GM23248 (cell line): ENCODE measurements at regions not wholly inside any gene's neighbourhood (a gene's known extent, or its start where the extent isn't known, plus 50 kb on each side); places are given as distances from the start of the nearest gene placed in this dataset.

ENCODE experiments used
- DNase-seq: peaks from one replicate; pipeline ENCODE4 v3.0.0-alpha.2; 2015
- H2AFZ ChIP-seq: fragments of 200-600 bp; sonication (generic); 2 replicates; pipeline ENCODE4 v1.6.1; 2016; ENCODE audit warnings: antibody characterized with exemption
- H3F3A ChIP-seq: fragments of 200-600 bp; sonication (generic); 2 replicates; pipeline ENCODE4 v1.6.1; 2016; ENCODE audit warnings: mild to moderate bottlenecking, antibody characterized with exemption, mixed run types; ENCODE audit not compliant: insufficient read depth
- H3K27ac ChIP-seq: fragments of 200-600 bp; sonication (generic); 2 replicates; pipeline ENCODE4 v1.5.1; 2016; ENCODE audit warnings: mild to moderate bottlenecking
- H3K27me3 ChIP-seq: fragments of 200-600 bp; sonication (generic); replicated peaks from 2 replicates; pipeline ENCODE4 v1.6.1; 2016; ENCODE audit warnings: mild to moderate bottlenecking; ENCODE audit not compliant: insufficient read depth
- H3K36me3 ChIP-seq: fragments of 200-600 bp; sonication (generic); 2 replicates; pipeline ENCODE4 v1.6.1; 2016; ENCODE audit warnings: low read depth, mild to moderate bottlenecking
- H3K4me1 ChIP-seq: fragments of 200-600 bp; sonication (generic); 2 replicates; pipeline ENCODE4 v1.6.1; 2016; ENCODE audit warnings: mild to moderate bottlenecking; ENCODE audit not compliant: insufficient read depth
- H3K4me2 ChIP-seq: fragments of 200-600 bp; sonication (generic); one replicate; pipeline ENCODE4 v1.6.1; 2016; ENCODE audit warnings: mild to moderate bottlenecking; ENCODE audit not compliant: unreplicated experiment
- H3K4me3 ChIP-seq: fragments of 200-600 bp; sonication (generic); 2 replicates; pipeline ENCODE4 v1.5.1; 2016; ENCODE audit warnings: mild to moderate bottlenecking
- H3K79me2 ChIP-seq: fragments of 200-600 bp; sonication (generic); 2 replicates; pipeline ENCODE4 v1.6.1; 2016; ENCODE audit warnings: mild to moderate bottlenecking; ENCODE audit not compliant: insufficient read depth
- H3K9ac ChIP-seq: fragments of 200-600 bp; sonication (generic); 2 replicates; pipeline ENCODE4 v1.6.1; 2016; ENCODE audit warnings: mild to moderate bottlenecking
- H3K9me2 ChIP-seq: fragments of 200-600 bp; sonication (generic); 2 replicates; pipeline ENCODE4 v1.6.1; 2016; ENCODE audit warnings: mixed run types, mild to moderate bottlenecking, moderate library complexity; ENCODE audit not compliant: insufficient read depth
- H3K9me3 ChIP-seq: fragments of 200-600 bp; sonication (generic); one replicate; pipeline ENCODE4 v1.6.1; 2017; ENCODE audit warnings: low read depth
- H4K20me1 ChIP-seq: fragments of 200-600 bp; sonication (generic); 2 replicates; pipeline ENCODE4 v1.6.0; 2016; ENCODE audit not compliant: insufficient read depth
- EZH2 ChIP-seq: fragments of 200-600 bp; sonication (generic); IDR thresholded peaks from 2 replicates; pipeline ENCODE4 v1.6.1; 2018; ENCODE audit warnings: antibody characterized with exemption, mild to moderate bottlenecking; ENCODE audit not compliant: insufficient read depth, poor library complexity, severe bottlenecking
- EZH2phosphoT487 ChIP-seq: fragments of 200-600 bp; sonication (generic); IDR thresholded peaks from 2 replicates; pipeline ENCODE4 v1.6.1; 2018; ENCODE audit warnings: antibody characterized with exemption, moderate library complexity, mild to moderate bottlenecking, low read depth; ENCODE audit not compliant: insufficient read depth
- WGBS, 2 experiments: methylation state at CpG; one replicate each; pipeline ENCODE4 v1.1.6; 2015 to 2017; ENCODE audit warnings: low lambda C conversion rate in 2 of 2, low coverage in 1 of 2; ENCODE audit errors: missing lambda C conversion rate in 2 of 2; 5-methylcytosine and 5-hydroxymethylcytosine counted together
- in situ Hi-C: fragments of 300-500 bp; cut with MboI; formaldehyde crosslinking; loops from 2 replicates; pipeline ENCODE4 v1.15.0; 2020

- H3K9me2 ChIP-seq: no peaks in the 10 kb centered on the region
- H3F3A ChIP-seq: no peaks in the 10 kb centered on the region
- H3K4me2 ChIP-seq: no peak overlapping the region
- DNase-seq: no peak
- H3K27me3 ChIP-seq: no peaks in the 10 kb centered on the region
- H3K9me3 ChIP-seq: no peaks in the 10 kb centered on the region
- no peak overlapping the region for H3K4me3 ChIP-seq
- H3K27ac ChIP-seq: no peak overlapping the region
- no peaks in the 10 kb centered on the region for H4K20me1 ChIP-seq
- no peaks in the 10 kb centered on the region for H3K79me2 ChIP-seq
- H3K9ac ChIP-seq: no peak overlapping the region
- WGBS, 2 experiments: 11 to 14% methylated on average over 5 of the region's 5 CpGs
- no peaks in the 10 kb centered on the region for H3K4me1 ChIP-seq
- in situ Hi-C loops: no loop called here
- TF ChIP-seq EZH2 (no peak), EZH2phosphoT487 (no peak)
- H3K36me3 ChIP-seq: no peaks in the 10 kb centered on the region
- no peak overlapping the region for H2AFZ ChIP-seq
Observed at GRCh38 chr5:23703940-23704855, 196.8 kb downstream of the PRDM9 start.

- WGBS, 2 experiments: 30 to 36% methylated on average over 3 of the region's 3 CpGs
- no peaks in the 10 kb centered on the region for H3K9me3 ChIP-seq
- no peaks in the 10 kb centered on the region for H3K9me2 ChIP-seq
- H2AFZ ChIP-seq: no peak overlapping the region
- H3K79me2 ChIP-seq: no peaks in the 10 kb centered on the region
- in situ Hi-C loops: no loop called here
- H3K27me3 ChIP-seq: no peaks in the 10 kb centered on the region
- no peak overlapping the region for H3K9ac ChIP-seq
- no peaks in the 10 kb centered on the region for H4K20me1 ChIP-seq
- H3K27ac ChIP-seq: no peak overlapping the region
- DNase-seq: no peak
- TF ChIP-seq EZH2phosphoT487: no peak
- TF ChIP-seq EZH2: no peak
- no peak overlapping the region for H3K4me3 ChIP-seq
- H3K4me1 ChIP-seq: no peaks in the 10 kb centered on the region
- no peaks in the 10 kb centered on the region for H3F3A ChIP-seq
- H3K4me2 ChIP-seq: no peak overlapping the region
- H3K36me3 ChIP-seq: no peaks in the 10 kb centered on the region
Observed at GRCh38 chr5:23717486-23717885, 210.1 kb downstream of the PRDM9 start.

GRCh38 chr5:23718564-23718963 lies 211.2 kb downstream of the PRDM9 start:
- Histone ChIP-seq H3K9ac (no peak overlapping the region), H3K27ac (no peak overlapping the region), H3K4me1 (no peaks in the 10 kb centered on the region), H3K27me3 (no peaks in the 10 kb centered on the region), H3K36me3 (no peaks in the 10 kb centered on the region), H3K4me2 (no peak overlapping the region), H3F3A (no peaks in the 10 kb centered on the region), H4K20me1 (no peaks in the 10 kb centered on the region), H3K4me3 (no peak overlapping the region), H3K79me2 (no peaks in the 10 kb centered on the region), H3K9me3 (no peaks in the 10 kb centered on the region), H3K9me2 (no peaks in the 10 kb centered on the region), H2AFZ (no peak overlapping the region)
- TF ChIP-seq EZH2phosphoT487 (no peak), EZH2 (no peak)
- DNase-seq: no peak
- in situ Hi-C loops: no loop called here
- 56 to 65% methylated on average over 1 of the region's 1 CpG for WGBS, 2 experiments

GRCh38 chr5:23721336-23721735 lies 213.9 kb downstream of the PRDM9 start:
- no peak overlapping the region for H3K4me3 ChIP-seq
- WGBS, 2 experiments: 15 to 16% methylated on average over 2 of the region's 2 CpGs
- in situ Hi-C loops: no loop called here

More at GRCh38 chr5:23721336-23721735, 213.9 kb downstream of the PRDM9 start:
- H2AFZ ChIP-seq: no peak overlapping the region
- DNase-seq: no peak
- H3F3A ChIP-seq: no peaks in the 10 kb centered on the region
- TF ChIP-seq EZH2: no peak
- no peak for TF ChIP-seq EZH2phosphoT487
- no peaks in the 10 kb centered on the region for H4K20me1 ChIP-seq
- H3K4me2 ChIP-seq: no peak overlapping the region
- H3K9ac ChIP-seq: no peak overlapping the region
- no peaks in the 10 kb centered on the region for H3K79me2 ChIP-seq
- H3K9me3 ChIP-seq: no peaks in the 10 kb centered on the region
- no peak overlapping the region for H3K27ac ChIP-seq
- H3K4me1 ChIP-seq: no peaks in the 10 kb centered on the region
- H3K27me3 ChIP-seq: no peaks in the 10 kb centered on the region
- no peaks in the 10 kb centered on the region for H3K9me2 ChIP-seq
- H3K36me3 ChIP-seq: no peaks in the 10 kb centered on the region
